ENCODE measurements at regions not wholly inside any gene's neighbourhood (a gene's known extent, or its start where the extent isn't known, plus 50 kb on each side); places are given as distances from the start of the nearest gene placed in this dataset.
"Not testable (repeated sequence)": the region's sequence is repeated elsewhere in the genome, so short reads cannot be mapped to it uniquely, and the experiment has no call there.

GRCh38 chr19:28166025-28166424 is 1046.9 kb downstream of the UQCRFS1 start:
- DNase-seq (ENCODE audit: low read depth in 2 of 2) = no peak

- no peak for DNase-seq (ENCODE audit: low read depth in 2 of 2)
Observed at GRCh38 chr19:28164214-28164613, 1048.7 kb downstream of the UQCRFS1 start.

DNA sequence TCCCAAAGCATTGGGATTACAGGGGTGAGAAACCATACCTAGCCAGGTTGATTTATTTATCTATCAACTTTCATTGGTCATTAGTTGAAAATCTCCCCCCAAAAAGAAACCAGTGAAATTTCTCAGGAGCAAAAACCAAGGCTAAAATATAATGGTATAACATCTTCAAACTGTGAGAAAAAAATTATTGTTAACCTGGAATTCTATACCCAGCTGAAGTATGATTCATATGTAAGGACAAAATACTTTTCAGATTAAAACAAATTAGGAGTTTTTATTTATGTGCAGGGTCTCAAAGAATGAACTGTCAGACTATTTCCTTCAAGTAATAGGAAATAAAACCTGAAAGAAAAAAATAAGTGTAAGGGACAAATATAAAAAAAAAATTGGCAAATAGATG is 1053.9 kb downstream of the UQCRFS1 start:
- DNase-seq (ENCODE audit: low read depth in 2 of 2) = no peak

- DNase-seq (ENCODE audit: low read depth in 2 of 2) = no peak
Observed at GRCh38 chr19:28155265-28155664, 1057.7 kb downstream of the UQCRFS1 start.

DNA sequence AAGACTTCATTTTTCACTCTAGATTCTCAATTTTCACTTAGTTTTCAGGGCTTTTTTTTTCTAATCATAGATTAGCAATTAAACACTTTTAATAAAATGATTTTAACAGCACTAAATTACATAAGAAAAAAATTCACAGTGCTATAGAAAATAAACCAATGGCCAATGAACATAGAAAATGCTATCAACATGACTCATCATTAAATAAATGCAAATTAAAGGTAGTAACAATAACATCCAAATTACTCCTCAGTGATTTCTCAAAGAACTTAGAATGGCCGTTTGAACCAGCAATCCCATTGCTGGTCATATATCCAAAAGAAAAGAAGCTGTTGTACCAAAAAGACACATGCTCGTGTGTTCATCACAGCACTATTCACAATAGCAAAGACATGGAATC is 1058.9 kb downstream of the UQCRFS1 start:
- no peak for DNase-seq (ENCODE audit: low read depth in 2 of 2)

DNA sequence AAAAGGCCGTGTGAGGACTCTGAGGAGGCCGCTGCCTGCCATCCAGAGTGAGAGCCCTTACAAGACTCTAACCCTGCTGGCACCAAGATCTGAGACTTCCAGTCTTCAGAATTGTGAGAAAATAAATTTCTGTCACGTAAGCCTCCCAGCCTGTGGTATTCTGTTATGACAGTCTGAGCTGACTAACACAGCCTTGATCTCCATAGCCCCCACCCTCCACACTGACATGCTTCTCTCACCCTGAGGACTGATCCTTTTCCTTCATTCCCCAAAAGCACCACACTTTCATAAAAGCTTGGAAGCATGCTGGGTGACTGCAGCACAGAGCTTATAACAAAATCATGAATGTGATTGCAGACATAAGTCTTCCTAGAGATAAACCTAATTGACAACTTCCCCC is 1059.8 kb downstream of the UQCRFS1 start:
- no peak for DNase-seq (ENCODE audit: low read depth in 2 of 2)

DNA sequence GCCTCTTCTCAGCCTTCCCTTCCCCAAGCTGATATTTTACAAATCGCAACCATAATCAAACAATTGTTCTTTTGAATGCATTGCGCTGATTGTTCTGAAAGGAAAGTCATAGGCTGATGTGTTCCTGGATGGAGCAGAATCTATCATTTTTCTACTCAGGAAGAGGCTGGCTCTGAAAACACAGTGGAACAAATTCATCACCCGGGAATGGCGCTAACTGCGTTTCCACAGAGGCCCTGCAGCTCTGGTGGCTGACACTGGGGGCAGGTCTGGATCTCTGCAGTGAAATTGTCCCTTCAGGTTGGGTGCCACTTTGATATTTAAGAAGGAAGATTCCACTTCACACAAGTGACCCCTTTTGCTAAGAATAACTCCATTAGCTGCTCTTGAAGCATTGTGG is 1060.8 kb downstream of the UQCRFS1 start:
- no peak for DNase-seq (ENCODE audit: low read depth in 2 of 2)

- DNase-seq (ENCODE audit: low read depth in 2 of 2) = no peak
Observed at GRCh38 chr19:28150129-28150528, 1062.8 kb downstream of the UQCRFS1 start.

- no peak for DNase-seq (ENCODE audit: low read depth in 2 of 2)
Observed at GRCh38 chr19:28148554-28148953, 1064.4 kb downstream of the UQCRFS1 start.

- DNase-seq (ENCODE audit: low read depth in 2 of 2) = no peak
Observed at GRCh38 chr19:28142258-28142657, 1070.7 kb downstream of the UQCRFS1 start.

DNA sequence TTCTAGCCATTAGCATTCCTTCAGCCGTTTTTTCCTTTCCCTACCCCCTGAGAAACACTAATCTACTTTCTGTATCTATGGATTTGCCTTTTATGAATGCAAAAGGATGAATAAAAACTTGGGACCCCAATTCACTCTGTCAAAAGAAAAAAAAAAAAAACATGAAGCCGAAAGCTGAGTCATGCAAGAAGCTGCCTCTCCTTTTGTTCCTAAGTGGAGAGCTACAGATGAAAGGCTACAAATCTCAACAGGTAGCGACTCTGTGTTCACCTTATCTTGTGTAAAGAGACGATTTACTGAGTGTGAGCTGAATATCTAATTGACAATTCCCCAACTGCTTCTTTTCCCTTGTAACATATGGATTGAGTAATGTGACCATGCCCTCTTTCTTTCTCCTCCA is 1072.8 kb downstream of the UQCRFS1 start:
- no peak for DNase-seq (ENCODE audit: low read depth in 2 of 2)

DNA sequence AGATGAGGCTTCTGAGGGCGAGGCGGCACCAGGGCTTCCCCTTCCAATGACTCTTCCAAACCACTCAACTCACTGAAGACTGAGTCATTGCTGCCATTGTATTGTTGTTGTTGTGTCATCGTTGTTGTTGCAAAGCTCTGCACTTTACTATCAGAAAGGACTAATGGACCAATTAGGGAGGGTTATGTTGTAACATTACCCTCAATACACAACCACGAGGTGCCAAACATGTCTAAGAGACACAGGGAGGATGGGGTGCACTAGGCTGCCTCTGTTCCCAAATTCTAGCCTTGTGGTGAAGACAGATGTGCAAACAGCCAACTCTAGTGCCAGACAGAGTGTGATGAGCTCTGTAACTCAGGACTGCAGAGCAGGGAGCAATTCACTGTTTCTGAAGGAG is 1075.2 kb downstream of the UQCRFS1 start:
- no peak for DNase-seq (ENCODE audit: low read depth in 2 of 2)

- DNase-seq (ENCODE audit: low read depth in 2 of 2) = no peak
Observed at GRCh38 chr19:28136796-28137195, 1076.2 kb downstream of the UQCRFS1 start.

DNA sequence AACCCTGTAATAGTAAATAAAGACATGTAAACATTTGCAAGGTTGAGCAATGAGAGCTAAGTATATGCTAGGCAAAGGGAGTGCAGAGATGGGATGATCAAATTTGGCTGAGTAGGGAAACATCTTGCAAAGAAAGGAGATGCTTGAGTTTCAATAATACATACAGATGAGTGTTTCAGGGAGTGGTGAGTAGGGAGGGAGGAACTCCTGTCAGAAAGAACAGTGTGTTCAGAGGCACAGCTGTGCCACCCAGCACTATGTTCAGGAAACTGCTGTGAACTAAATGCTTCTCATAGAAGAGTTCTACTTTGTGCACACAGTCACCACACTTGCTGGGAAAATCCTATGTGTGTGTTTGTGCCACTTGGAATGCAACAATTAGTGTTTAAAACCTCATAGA is 1077.1 kb downstream of the UQCRFS1 start:
- DNase-seq (ENCODE audit: low read depth in 2 of 2) = no peak

DNA sequence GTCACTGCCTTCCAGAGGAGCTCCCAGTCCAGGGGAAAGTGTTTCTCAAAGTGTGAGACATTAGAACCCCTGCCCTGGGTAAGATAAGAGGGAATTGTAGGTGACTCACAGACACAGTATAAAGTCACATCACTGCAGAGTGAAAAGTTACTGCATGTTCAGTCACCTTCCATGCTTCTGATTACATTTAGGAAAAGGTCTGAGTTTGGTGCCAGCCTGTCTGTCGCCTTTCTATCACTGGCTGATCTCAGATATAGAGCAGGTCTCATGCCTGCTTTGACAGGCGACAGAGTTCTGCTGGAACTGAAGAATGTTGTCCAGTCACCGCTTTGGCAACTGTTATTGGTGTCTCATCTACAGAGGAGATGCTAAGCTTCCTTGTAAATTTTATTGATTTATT is 1078.6 kb downstream of the UQCRFS1 start:
- no peak for DNase-seq (ENCODE audit: low read depth in 2 of 2)

DNA sequence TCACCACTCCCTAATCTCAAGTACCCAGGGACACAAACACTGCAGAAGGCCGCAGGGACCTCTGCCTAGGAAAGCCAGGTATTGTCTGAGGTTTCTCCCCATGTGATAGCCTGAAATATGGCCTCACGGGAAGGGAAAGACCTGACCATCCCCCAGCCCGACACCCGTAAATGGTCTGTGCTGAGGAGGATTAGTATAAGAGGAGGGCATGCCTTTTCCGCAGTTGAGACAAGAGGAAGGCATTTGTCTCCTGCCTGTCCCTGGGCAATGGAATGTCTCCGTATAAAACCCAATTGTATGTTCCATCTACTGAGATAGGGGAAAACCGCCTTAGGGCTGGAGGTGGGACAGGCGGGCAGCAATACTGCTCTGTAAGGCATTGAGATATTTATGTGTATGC is 1082.1 kb downstream of the UQCRFS1 start:
- not testable (repeated sequence) for DNase-seq (ENCODE audit: low read depth in 2 of 2)

DNA sequence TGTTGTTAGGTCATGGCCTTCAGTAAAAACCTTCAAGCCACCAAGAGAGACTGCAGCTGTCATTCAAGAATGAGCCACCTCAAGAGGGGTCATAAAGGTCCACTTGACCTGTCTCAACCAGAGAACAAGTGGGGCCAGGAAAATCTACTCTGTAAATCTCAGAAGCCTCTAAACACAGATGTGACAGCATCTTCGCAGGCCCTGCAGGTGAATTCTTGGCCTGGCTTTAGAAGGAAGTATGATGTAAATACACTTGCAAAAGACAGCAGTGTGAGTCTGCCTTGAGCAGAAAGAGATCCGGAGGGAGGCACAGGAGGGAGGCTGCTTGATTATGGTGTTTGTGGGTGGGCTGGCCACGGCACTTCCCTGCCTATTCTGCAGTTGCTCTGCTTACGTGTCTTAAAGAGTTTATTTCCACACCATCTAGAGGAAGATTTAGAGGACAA is 1082.9 kb downstream of the UQCRFS1 start:
- no peak for DNase-seq (ENCODE audit: low read depth in 2 of 2)

- DNase-seq (ENCODE audit: low read depth in 2 of 2) = no peak
Observed at GRCh38 chr19:28128341-28128740, 1084.6 kb downstream of the UQCRFS1 start.

DNA sequence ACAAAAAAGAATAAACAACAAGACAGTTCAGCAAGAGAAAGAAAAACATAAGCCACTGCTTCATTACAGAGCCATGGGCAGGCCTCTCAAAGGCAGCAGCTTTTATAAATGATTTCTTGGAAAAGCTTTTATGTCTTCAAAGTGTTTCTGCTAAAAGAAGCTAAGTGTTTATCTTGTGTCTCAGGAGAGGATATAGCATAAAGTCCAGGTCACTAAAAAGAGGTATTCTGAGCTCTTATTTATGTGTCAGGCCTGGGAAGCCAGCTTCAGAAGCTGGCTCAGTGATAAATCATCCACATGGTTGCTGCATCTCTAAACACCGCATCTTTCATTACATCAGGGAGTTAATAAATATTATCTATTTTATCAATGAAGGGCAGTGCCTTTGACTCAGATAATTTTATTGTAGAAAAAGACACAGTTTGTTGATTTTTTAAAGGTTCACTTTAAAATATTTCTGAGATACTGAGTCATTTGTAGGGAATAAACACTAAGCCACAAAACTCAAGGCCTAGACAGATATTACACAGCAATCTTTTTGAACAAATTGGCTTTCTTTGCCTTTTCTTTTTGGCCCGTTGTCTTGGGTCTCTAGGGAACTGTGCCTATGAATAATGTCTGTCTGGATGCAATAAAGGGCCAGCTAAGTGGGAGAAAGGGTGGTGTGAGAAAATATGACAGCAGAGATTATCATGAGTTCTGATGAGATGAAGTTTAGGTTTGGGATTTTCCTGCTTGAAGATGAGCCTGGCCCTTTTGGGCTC is 1086.6 kb downstream of the UQCRFS1 start:
- no peak for DNase-seq (ENCODE audit: low read depth in 2 of 2)

GRCh38 chr19:28122734-28123133 is 1090.2 kb downstream of the UQCRFS1 start:
- DNase-seq (ENCODE audit: low read depth in 2 of 2) = no peak

DNA sequence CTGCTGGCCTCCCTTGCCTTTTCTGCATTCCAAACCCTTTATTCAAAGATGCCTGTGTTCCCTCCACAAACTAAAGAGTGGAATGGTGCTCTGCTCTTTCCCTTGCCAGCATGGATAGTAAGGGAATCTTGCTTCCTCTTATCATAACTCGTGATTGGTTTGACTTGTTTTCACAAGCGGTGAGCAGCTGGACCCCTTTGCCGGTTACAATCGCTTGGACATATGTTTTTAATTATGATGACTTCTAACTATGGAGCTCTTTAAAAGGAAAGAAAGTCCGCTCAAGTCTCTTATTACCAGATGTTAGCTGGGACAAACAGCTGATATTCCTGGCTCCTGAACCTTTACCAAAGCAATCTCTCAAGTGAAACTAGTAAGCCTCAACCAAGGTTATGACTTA is 1094.7 kb downstream of the UQCRFS1 start:
- no peak for DNase-seq (ENCODE audit: low read depth in 2 of 2)

- DNase-seq (ENCODE audit: low read depth in 2 of 2) = no peak
Observed at GRCh38 chr19:28117143-28117542, 1095.8 kb downstream of the UQCRFS1 start.

- DNase-seq (ENCODE audit: low read depth in 2 of 2) = not testable (repeated sequence)
Observed at GRCh38 chr19:28116379-28116778, 1096.6 kb downstream of the UQCRFS1 start.

DNA sequence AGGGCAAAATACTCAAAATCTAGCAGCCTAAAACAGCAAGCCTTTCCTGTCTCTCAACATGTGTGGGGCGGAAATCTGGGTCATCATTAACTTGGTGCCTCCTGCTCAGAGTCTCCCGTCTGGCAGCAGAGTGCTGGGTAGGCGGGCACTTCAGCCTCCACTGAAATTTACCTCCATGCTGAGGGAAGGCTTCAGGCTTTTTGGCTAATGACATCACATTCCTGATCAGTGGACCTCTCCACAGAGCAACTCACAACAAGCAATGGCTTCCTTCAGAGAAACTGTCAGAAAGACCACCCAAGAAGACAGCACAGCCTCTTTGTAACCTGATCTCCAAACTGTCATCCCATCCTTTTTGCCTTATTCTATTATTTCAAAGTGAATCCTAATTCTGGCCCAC is 1109.0 kb downstream of the UQCRFS1 start:
- no peak for DNase-seq (ENCODE audit: low read depth in 2 of 2)

Data from activated CD4-positive, alpha-beta T cell treated with anti-CD3 and anti-CD28 coated beads for 24 hours (primary cell).